Caco-2 (cell line): ENCODE measurements at regions not wholly inside any gene's neighbourhood (a gene's known extent, or its start where the extent isn't known, plus 50 kb on each side); places are given as distances from the start of the nearest gene placed in this dataset.

ENCODE experiments used
- BruUV-seq: library from RNA; stranded (reverse); fragments of 400-500 nt; replicated peaks from 2 replicates; lab custom pipeline; 2021; lab: Mats Ljungman, UMichigan
- CTCF ChIA-PET: fragments of 300-600 bp; sonication (Branson Sonifier 250); formaldehyde crosslinking; loops from one replicate; lab custom pipeline; 2022; ENCODE audit warnings: antibody characterized with exemption; lab: Charles Lee
- POLR2A ChIA-PET: fragments of 300-600 bp; sonication (Branson Sonifier 250); formaldehyde crosslinking; loops from one replicate; lab custom pipeline; 2022; ENCODE audit warnings: antibody characterized with exemption; lab: Charles Lee
- DNase-seq, 2 experiments: peaks; one replicate each; pipeline versions ENCODE4 v3.0.0 to v3.0.0-alpha.2; 2020 to 2022
- H3K27me3 ChIP-seq: replicated peaks from 2 replicates; pipeline ENCODE4 v1.6.0; 2011; ENCODE audit warnings: low read length; ENCODE audit not compliant: control insufficient read depth, insufficient read depth
- H3K36me3 ChIP-seq: 2 replicates; pipeline ENCODE4 v1.5.1; 2011; ENCODE audit warnings: low read length; ENCODE audit not compliant: control insufficient read depth, insufficient read depth
- H3K4me1 ChIP-seq: fragments of 250-450 bp; sonication (Bioruptor Pico); 2 replicates; pipeline ENCODE4 v1.5.1; 2020; ENCODE audit warnings: mild to moderate bottlenecking
- H3K4me3 ChIP-seq: 2 replicates; pipeline ENCODE4 v1.5.1; 2011; ENCODE audit warnings: low read depth, mild to moderate bottlenecking, control low read depth, low read length
- H3K9me3 ChIP-seq: fragments of 250-450 bp; sonication (Bioruptor Pico); 2 replicates; pipeline ENCODE4 v1.5.1; 2020; ENCODE audit warnings: mild to moderate bottlenecking, moderate library complexity
- H3K27ac Mint-ChIP-seq: one replicate; pipeline ENCODE4 v1.8.0; 2022; ENCODE audit warnings: mixed read lengths; ENCODE audit not compliant: unreplicated experiment
- H3K27me3 Mint-ChIP-seq: one replicate; pipeline ENCODE4 v1.8.0; 2022; ENCODE audit warnings: mixed read lengths; ENCODE audit not compliant: insufficient read depth, unreplicated experiment
- H3K36me3 Mint-ChIP-seq: one replicate; pipeline ENCODE4 v1.8.0; 2022; ENCODE audit warnings: mild to moderate bottlenecking, mixed read lengths; ENCODE audit not compliant: insufficient read depth, unreplicated experiment
- H3K4me1 Mint-ChIP-seq: one replicate; pipeline ENCODE4 v1.8.0; 2022; ENCODE audit warnings: low read depth, mixed read lengths; ENCODE audit not compliant: unreplicated experiment
- H3K4me3 Mint-ChIP-seq: one replicate; pipeline ENCODE4 v1.8.0; 2022; ENCODE audit warnings: mild to moderate bottlenecking, moderate library complexity, mixed read lengths; ENCODE audit not compliant: unreplicated experiment
- H3K9me3 Mint-ChIP-seq: one replicate; pipeline ENCODE4 v1.8.0; 2022; ENCODE audit warnings: mixed read lengths; ENCODE audit not compliant: unreplicated experiment
- intact Hi-C: fragments of 100-400 bp; cut with micrococcal nuclease; formaldehyde crosslinking; loops from one replicate; pipeline ENCODE4 v1.10.0; 2022; ENCODE audit not compliant: unreplicated experiment
- TF ChIP-seq, protein P1 (sequence below), 2 experiments: fragments of 200-600 bp in 1 of 2; IDR thresholded peaks; 1 replicate in 1 of 2; 2 replicates in 1 of 2; pipeline versions ENCODE4 v1.5.1 to v1.8.0; 2011 to 2022; ENCODE audit warnings: antibody characterized with exemption in 1 of 2, control low read depth in 1 of 2, inconsistent platforms in 1 of 2, low read depth in 1 of 2, low read length in 1 of 2, mild to moderate bottlenecking in 1 of 2, moderate library complexity in 1 of 2; ENCODE audit not compliant: insufficient read depth in 1 of 2, severe bottlenecking in 1 of 2, unreplicated experiment in 1 of 2

GRCh38 chr1:234971586-234972297 lies 156.9 kb downstream of the TOMM20 start:
- no peaks in the 10 kb centered on the region for H3K36me3 ChIP-seq
- POLR2A ChIA-PET = no interaction called here
- H3K4me3 ChIP-seq = no peak overlapping the region
- no peaks in the 10 kb centered on the region for H3K27me3 ChIP-seq
- CTCF ChIA-PET = interaction anchor here (0.7 to 1.3 kb wide), 2 partner anchors 112 to 360 kb away, joined by 3 to 7 read pairs; no protein-coding TSS in a partner anchor
- Mint-ChIP-seq H3K27ac (peak overlapping the region; percentile 94), H3K36me3 (peaks cover 20% of the 10 kb centered on the region), H3K27me3 (no peaks in the 10 kb centered on the region), H3K4me3 (peak overlapping the region; percentile 72), H3K9me3 (no peaks in the 10 kb centered on the region), H3K4me1 (peaks cover 63% of the 10 kb centered on the region)
- intact Hi-C loops = loop anchor here (1.0 to 2.0 kb wide), 2 partner anchors 8 to 473 kb away; no protein-coding TSS in a partner anchor
- H3K4me1 ChIP-seq = peaks cover 72% of the 10 kb centered on the region
- no peaks in the 10 kb centered on the region for H3K9me3 ChIP-seq
- TF ChIP-seq, protein P1, sequence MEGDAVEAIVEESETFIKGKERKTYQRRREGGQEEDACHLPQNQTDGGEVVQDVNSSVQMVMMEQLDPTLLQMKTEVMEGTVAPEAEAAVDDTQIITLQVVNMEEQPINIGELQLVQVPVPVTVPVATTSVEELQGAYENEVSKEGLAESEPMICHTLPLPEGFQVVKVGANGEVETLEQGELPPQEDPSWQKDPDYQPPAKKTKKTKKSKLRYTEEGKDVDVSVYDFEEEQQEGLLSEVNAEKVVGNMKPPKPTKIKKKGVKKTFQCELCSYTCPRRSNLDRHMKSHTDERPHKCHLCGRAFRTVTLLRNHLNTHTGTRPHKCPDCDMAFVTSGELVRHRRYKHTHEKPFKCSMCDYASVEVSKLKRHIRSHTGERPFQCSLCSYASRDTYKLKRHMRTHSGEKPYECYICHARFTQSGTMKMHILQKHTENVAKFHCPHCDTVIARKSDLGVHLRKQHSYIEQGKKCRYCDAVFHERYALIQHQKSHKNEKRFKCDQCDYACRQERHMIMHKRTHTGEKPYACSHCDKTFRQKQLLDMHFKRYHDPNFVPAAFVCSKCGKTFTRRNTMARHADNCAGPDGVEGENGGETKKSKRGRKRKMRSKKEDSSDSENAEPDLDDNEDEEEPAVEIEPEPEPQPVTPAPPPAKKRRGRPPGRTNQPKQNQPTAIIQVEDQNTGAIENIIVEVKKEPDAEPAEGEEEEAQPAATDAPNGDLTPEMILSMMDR (IDR thresholded peaks at IDR 0.05; ENCODE audit: insufficient read depth in 1 of 2, low read depth in 1 of 2, low read length in 1 of 2, severe bottlenecking in 1 of 2, unreplicated experiment in 1 of 2) = no peak
- BruUV-seq = TSS peak; percentile 28
- DNase-seq = no peak

GRCh38 chr1:234970731-234971476 lies 157.7 kb downstream of the TOMM20 start:
- TF ChIP-seq, protein P1 (IDR thresholded peaks at IDR 0.05; ENCODE audit: insufficient read depth in 1 of 2, low read depth in 1 of 2, low read length in 1 of 2, severe bottlenecking in 1 of 2, unreplicated experiment in 1 of 2) = no peak
- Mint-ChIP-seq H3K9me3 (no peaks in the 10 kb centered on the region), H3K36me3 (peaks cover 20% of the 10 kb centered on the region), H3K27ac (peak overlapping the region; percentile 94), H3K4me1 (peaks cover 60% of the 10 kb centered on the region), H3K4me3 (peak overlapping the region; percentile 72), H3K27me3 (no peaks in the 10 kb centered on the region)
- Histone ChIP-seq H3K9me3 (no peaks in the 10 kb centered on the region), H3K27me3 (no peaks in the 10 kb centered on the region), H3K36me3 (no peaks in the 10 kb centered on the region), H3K4me1 (peaks cover 64% of the 10 kb centered on the region), H3K4me3 (no peak overlapping the region)
- no TSS peak for BruUV-seq
- POLR2A ChIA-PET = interaction anchor here (0.6 to 1.9 kb wide), 4 partner anchors 13 to 359 kb away, joined by 3 to 14 read pairs (median 8); no protein-coding TSS in a partner anchor
- DNase-seq = peak; percentile 73 to 78
- CTCF ChIA-PET = interaction anchor here (0.6 to 1.7 kb wide), 4 partner anchors 13 to 115 kb away, joined by 3 to 8 read pairs (median 6); no protein-coding TSS in a partner anchor
- intact Hi-C loops = loop anchor here (1.0 to 2.0 kb wide), 2 partner anchors 8 to 472 kb away; no protein-coding TSS in a partner anchor

- Mint-ChIP-seq H3K27me3 (no peaks in the 10 kb centered on the region), H3K4me3 (peak overlapping the region; percentile 72), H3K9me3 (no peaks in the 10 kb centered on the region), H3K4me1 (peaks cover 57% of the 10 kb centered on the region), H3K36me3 (peaks cover 15% of the 10 kb centered on the region), H3K27ac (peak overlapping the region; percentile 94)
- no peaks in the 10 kb centered on the region for H3K36me3 ChIP-seq
- DNase-seq = no peak
- H3K27me3 ChIP-seq = no peaks in the 10 kb centered on the region
- intact Hi-C loops = loop anchor here (2.0 kb wide), 1 partner anchor 472 kb away; no protein-coding TSS in a partner anchor
- TF ChIP-seq, protein P1 (IDR thresholded peaks at IDR 0.05; ENCODE audit: insufficient read depth in 1 of 2, low read depth in 1 of 2, low read length in 1 of 2, severe bottlenecking in 1 of 2, unreplicated experiment in 1 of 2) = no peak
- peak overlapping the region; percentile 41 for H3K4me3 ChIP-seq
- H3K9me3 ChIP-seq = no peaks in the 10 kb centered on the region
- H3K4me1 ChIP-seq = peaks cover 59% of the 10 kb centered on the region
- ChIA-PET POLR2A (interaction anchor here (0.5 to 1.9 kb wide), 8 partner anchors 13 to 359 kb away, joined by 3 to 14 read pairs (median 5); no protein-coding TSS in a partner anchor), CTCF (interaction anchor here (0.6 to 1.7 kb wide), 4 partner anchors 8 to 114 kb away, joined by 3 to 8 read pairs (median 4); no protein-coding TSS in a partner anchor)
- BruUV-seq = TSS peak; percentile 4
Measured at GRCh38 chr1:234970401-234970730, 158.3 kb downstream of the TOMM20 start.
